Right lobe of liver (tissue), 6 donors: ENCODE measurements at regions not wholly inside any gene's neighbourhood (a gene's known extent, or its start where the extent isn't known, plus 50 kb on each side); places are given as distances from the start of the nearest gene placed in this dataset.
"Not testable (repeated sequence)": the region's sequence is repeated elsewhere in the genome, so short reads cannot be mapped to it uniquely, and the experiment has no call there.

Experiments
- ATAC-seq, 4 donors: fragments of 200-7000 bp; cut with Tn5 transposase; one replicate each; pipeline ENCODE4 v1.9.1; 2020; ENCODE audit warnings: mild to moderate bottlenecking in 4 of 4, moderate library complexity in 4 of 4
- DNase-seq, 3 donors: peaks; one replicate each; pipeline ENCODE4 v3.0.0-alpha.2; 2020
- H3K27ac ChIP-seq, 3 donors: fragments of 200-600 bp; one replicate each; pipeline ENCODE4 v1.8.0; 2022
- H3K27me3 ChIP-seq, 2 donors: fragments of 200-600 bp; one replicate each; pipeline ENCODE4 v1.8.0; 2022
- H3K36me3 ChIP-seq, 4 donors: fragments of 200-600 bp; sonication (generic) in 1 of 4; one replicate each; pipeline versions ENCODE4 v1.5.1 to v1.8.0; 2017 to 2022; ENCODE audit warnings: control low read depth in 1 of 4
- H3K4me1 ChIP-seq, 4 donors: fragments of 200-600 bp; sonication (generic) in 1 of 4; one replicate each; pipeline versions ENCODE4 v1.5.1 to v1.8.0; 2017 to 2022; ENCODE audit warnings: control low read depth in 1 of 4
- H3K4me3 ChIP-seq, 3 donors: fragments of 200-600 bp; one replicate each; pipeline ENCODE4 v1.8.0; 2022
- H3K9me3 ChIP-seq, 4 donors: fragments of 200-600 bp; sonication (generic) in 1 of 4; one replicate each; pipeline versions ENCODE4 v1.5.1 to v1.8.0; 2017 to 2022; ENCODE audit warnings: control low read depth in 1 of 4
- CTCF ChIP-seq, 4 donors: fragments of 200-600 bp in 3 of 4; fragments of 450-650 bp in 1 of 4; IDR thresholded peaks; one replicate each; pipeline versions ENCODE4 v1.5.1 to v1.8.0; 2016 to 2022; ENCODE audit warnings: antibody characterized with exemption in 4 of 4, mild to moderate bottlenecking in 2 of 4
- POLR2A ChIP-seq: fragments of 450-650 bp; IDR thresholded peaks from one replicate; pipeline ENCODE4 v1.6.1; 2017; ENCODE audit warnings: antibody characterized with exemption, mild to moderate bottlenecking
- WGBS: methylation state at CpG from one replicate; pipeline ENCODE4 v1.1.6; 2018; ENCODE audit warnings: low coverage, low lambda C conversion rate; ENCODE audit not compliant: insufficient coverage; ENCODE audit errors: missing lambda C conversion rate; 5-methylcytosine and 5-hydroxymethylcytosine counted together
- intact Hi-C, 2 donors: fragments of 100-400 bp; cut with DNase I; formaldehyde crosslinking; loops; one replicate each; pipeline versions ENCODE4 v1.11.2 to v1.14.1; 2022
- donor health status: DM: no; HTN: yes; CAD: no.
- donor health status: DM: no; HTN: no; CAD: no.
- donor health status: DM: no; HTN: no; CAD: no.
- donor health status: DM: no; HTN: yes; CAD: no.
- donor health status: DM: no; HTN: yes; CAD: no.

GRCh38 chr1:221961532-221962292 lies 219.8 kb upstream of the DUSP10 start:
- Histone ChIP-seq H3K4me1 (peaks cover 0 to 13% (median 7%) of the 10 kb centered on the region in 4 donors), H3K27me3 (no peaks in the 10 kb centered on the region), H3K27ac (peak overlapping the region; percentile 31 to 73 (median 66)), H3K4me3 (no peak overlapping the region), H3K9me3 (no peaks in the 10 kb centered on the region), H3K36me3 (no peaks in the 10 kb centered on the region)
- TF ChIP-seq POLR2A (no peak), CTCF (IDR thresholded peaks at IDR 0.05) (no peak)
- intact Hi-C loops: no loop called here
- 39% methylated on average over 5 of the region's 5 CpGs for WGBS
- DNase-seq: peak; percentile 50 to 71 (median 55)
- ATAC-seq: peak; percentile 87 to 97 (median 96)

GRCh38 chr1:221958161-221958562 lies 216.3 kb upstream of the DUSP10 start:
- H3K4me3 ChIP-seq, ATAC-seq, H3K27ac ChIP-seq, DNase-seq, H3K36me3 ChIP-seq, H3K9me3 ChIP-seq, H3K27me3 ChIP-seq, intact Hi-C loops: not testable (repeated sequence)
- 54% methylated on average over 1 of the region's 2 CpGs for WGBS
- H3K4me1 ChIP-seq: peaks cover 0 to 13% (median 7%) of the 10 kb centered on the region in 4 donors

GRCh38 chr1:221957350-221957749 lies 215.5 kb upstream of the DUSP10 start:
- H3K9me3 ChIP-seq, ATAC-seq, DNase-seq, H3K27me3 ChIP-seq, intact Hi-C loops, H3K4me3 ChIP-seq, H3K36me3 ChIP-seq, H3K27ac ChIP-seq: not testable (repeated sequence)
- H3K4me1 ChIP-seq: peaks cover 0 to 13% (median 7%) of the 10 kb centered on the region in 4 donors
- 100% methylated on average over 2 of the region's 3 CpGs for WGBS

- intact Hi-C loops: no loop called here
- Histone ChIP-seq H3K9me3 (no peaks in the 10 kb centered on the region), H3K27ac (no peak overlapping the region), H3K4me3 (no peak overlapping the region), H3K36me3 (no peaks in the 10 kb centered on the region), H3K4me1 (no peaks in the 10 kb centered on the region), H3K27me3 (no peaks in the 10 kb centered on the region)
- DNase-seq (no peak), ATAC-seq (no peak)
- TF ChIP-seq CTCF (IDR thresholded peaks at IDR 0.05) (no peak), POLR2A (no peak)
- WGBS: 66% methylated on average over 3 of the region's 3 CpGs
These were observed 208.1 kb upstream of the DUSP10 start for GRCh38 chr1:221949996-221950395.

- TF ChIP-seq POLR2A (no peak), CTCF (IDR thresholded peaks at IDR 0.05) (no peak)
- WGBS: 92% methylated on average over 4 of the region's 5 CpGs
- DNase-seq: no peak
- H3K27ac ChIP-seq: no peak overlapping the region
- H3K27me3 ChIP-seq: no peaks in the 10 kb centered on the region
- H3K9me3 ChIP-seq: no peaks in the 10 kb centered on the region
- H3K36me3 ChIP-seq: no peaks in the 10 kb centered on the region
- H3K4me1 ChIP-seq: no peaks in the 10 kb centered on the region
- ATAC-seq: no peak
- intact Hi-C loops: no loop called here
- no peak overlapping the region for H3K4me3 ChIP-seq
These were observed 206.6 kb upstream of the DUSP10 start for GRCh38 chr1:221948459-221948858.
